HG02885 (cell line): ENCODE measurements at regions not wholly inside any gene's neighbourhood (a gene's known extent, or its start where the extent isn't known, plus 50 kb on each side); places are given as distances from the start of the nearest gene placed in this dataset.

Source experiments
- ATAC-seq: cut with Tn5 transposase; IDR thresholded peaks from one replicate; pipeline ENCODE4 v1.9.1; 2021; ENCODE audit warnings: mild to moderate bottlenecking; ENCODE audit not compliant: unreplicated experiment, poor library complexity

- no peak for ATAC-seq
Measured at GRCh38 chr1:80036690-80037432, 1030.3 kb upstream of the ADGRL4 start.

DNA sequence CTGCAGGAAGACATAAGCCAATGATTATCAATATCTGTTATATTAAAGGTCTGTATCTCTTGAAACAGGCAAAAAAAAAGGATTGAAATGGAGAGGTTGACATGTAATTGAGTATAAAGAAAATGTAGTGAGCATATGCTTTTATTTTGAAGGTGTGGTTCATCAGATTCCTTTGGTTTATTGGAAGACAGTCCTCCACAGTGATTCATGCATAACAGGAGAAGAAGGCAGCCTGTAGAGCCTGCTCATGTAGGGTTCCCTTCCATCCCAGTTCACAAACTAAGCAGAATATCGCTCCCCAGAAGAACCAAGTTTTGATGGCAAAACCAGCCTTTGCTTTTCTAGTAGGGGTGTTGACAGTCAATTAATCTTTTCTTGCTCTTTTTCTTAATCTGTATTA lies 1016.8 kb upstream of the ADGRL4 start:
- no peak for ATAC-seq

DNA sequence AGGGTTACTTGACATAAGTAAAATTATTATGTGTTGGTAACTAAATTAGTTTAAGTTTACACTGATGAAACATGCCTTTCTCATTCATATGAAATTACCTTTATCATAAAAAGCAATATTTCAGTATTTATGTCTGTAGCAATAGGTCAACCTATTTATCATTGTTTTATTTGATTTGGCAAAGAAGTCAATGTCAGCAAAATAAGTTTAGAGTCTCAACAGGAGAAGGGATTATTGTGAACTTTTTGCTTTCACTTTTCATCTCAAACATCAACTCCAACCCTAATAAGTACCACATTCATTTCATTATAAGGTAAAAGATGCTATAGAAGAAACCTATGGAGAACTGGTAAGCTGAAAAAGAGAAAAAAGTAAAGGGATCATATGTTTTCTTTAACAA lies 1015.4 kb upstream of the ADGRL4 start:
- ATAC-seq: no peak

GRCh38 chr1:80018348-80018747 lies 1011.8 kb upstream of the ADGRL4 start:
- no peak for ATAC-seq

GRCh38 chr1:80008934-80009333 lies 1002.4 kb upstream of the ADGRL4 start:
- no peak for ATAC-seq

DNA sequence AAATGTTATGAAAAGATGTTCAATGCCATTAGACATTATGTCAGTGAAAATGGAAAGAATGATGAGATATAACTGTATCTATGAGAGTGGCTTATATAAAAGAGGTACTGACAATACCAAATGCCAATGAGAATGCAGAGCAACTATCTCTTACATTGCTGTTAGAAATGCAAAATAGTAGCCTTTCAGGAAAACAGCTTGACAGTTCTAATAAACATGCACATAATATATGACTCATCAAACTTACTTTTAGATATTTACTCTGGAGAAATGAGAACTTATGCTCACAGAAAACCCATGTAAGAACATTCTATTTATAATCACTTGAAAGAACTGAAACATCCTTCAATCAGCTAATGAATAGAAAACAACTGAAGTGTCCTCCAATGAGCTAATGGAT lies 996.7 kb upstream of the ADGRL4 start:
- no peak for ATAC-seq

GRCh38 chr1:79988401-79988800 lies 981.9 kb upstream of the ADGRL4 start:
- ATAC-seq: no peak

DNA sequence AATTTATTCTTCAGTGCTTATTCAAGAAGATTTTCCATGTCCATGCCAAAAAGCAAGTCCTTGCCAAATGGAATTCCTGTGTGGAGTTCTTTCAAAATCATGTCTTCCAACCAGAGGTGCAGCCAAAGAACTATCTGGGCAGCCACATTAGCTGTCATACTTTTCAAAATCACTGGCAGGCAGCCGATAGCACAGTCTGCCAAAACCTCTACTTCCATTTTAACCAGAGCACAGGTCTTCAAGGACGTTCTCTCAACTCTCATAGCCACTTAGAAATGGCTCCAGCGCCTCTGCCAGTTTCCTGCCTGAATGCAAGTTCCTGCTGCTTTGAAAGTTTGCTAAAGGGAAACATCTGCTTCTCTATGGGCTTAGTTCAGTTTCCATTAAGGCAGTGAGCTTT lies 975.7 kb upstream of the ADGRL4 start:
- ATAC-seq: no peak

DNA sequence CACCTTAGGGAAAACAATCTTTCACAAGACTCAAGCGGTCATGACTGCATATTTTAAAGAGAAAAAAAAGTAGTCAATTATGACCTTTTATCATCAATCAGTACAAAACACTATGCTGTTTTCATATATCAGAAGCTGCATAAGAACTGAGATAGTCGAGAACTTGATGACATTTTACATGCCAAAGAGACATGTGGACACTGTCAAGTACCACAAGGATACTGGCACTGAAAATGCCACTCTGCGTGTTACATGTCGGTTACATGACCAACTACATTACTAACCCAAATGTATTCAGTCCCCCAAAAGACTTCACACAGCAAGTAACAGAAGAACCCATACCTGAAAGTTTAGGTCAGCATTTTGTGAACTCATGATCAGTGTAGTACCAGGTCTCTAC lies 975.0 kb upstream of the ADGRL4 start:
- no peak for ATAC-seq

DNA sequence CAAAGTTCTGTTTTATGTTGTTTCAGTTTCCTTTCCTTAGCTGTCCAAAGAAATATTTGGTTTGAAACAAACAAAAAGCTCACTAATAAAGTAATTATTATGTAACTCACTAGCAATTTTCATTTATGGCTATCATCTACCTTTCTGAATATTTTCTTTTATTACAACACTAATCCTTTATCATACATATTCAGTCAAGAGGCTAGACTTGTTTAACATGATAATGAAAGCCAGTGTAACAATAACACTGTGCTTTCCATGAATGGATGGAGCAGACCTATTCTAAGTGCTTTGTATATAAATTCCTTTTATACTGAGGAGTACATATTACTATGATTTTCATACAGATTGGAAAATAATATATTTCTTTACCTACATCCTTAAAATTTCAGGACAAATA lies 972.8 kb upstream of the ADGRL4 start:
- ATAC-seq: no peak

GRCh38 chr1:79976287-79976686 lies 969.8 kb upstream of the ADGRL4 start:
- ATAC-seq: no peak

DNA sequence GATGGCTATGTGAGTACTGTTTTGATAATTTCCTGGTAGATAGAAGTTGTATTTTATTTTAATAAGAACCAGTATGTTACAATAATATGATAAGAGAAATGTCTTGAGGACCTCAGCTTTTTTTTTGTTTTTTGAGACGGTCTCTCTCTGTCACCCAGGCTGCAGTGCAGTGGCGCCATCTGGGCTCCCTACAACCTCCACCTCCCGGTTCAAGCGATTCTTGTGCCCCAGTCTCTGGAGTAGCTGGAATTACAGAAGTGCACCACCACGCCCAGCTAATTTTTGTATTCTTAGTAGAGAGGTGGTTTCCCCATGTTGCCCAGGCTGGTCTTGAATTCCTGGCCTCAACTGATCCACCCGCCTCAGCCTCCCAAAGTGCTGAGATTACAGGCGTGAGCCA lies 968.1 kb upstream of the ADGRL4 start:
- ATAC-seq: no peak

- ATAC-seq: no peak
Measured at GRCh38 chr1:79969886-79970285, 963.4 kb upstream of the ADGRL4 start.

GRCh38 chr1:79966438-79966837 lies 959.9 kb upstream of the ADGRL4 start:
- no peak for ATAC-seq

DNA sequence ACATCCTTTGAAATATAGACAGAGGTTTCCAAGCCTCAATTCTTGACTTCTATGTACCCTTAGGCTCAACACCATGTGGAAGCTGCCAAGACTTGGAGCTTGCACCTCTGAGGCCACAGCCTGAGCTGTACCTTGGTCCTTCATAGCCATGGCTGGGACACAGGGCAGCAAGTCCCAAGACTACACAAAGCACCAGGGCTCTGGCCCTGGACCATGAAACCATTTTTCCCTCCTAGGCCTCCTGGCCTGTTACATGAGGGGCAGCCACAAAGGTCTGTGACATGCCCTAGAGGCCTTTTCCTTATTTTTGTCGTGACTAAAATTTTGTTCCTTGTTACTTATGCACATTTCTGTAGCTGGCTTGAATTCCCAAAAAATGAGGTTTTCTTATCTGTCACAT lies 953.1 kb upstream of the ADGRL4 start:
- ATAC-seq: no peak

- ATAC-seq: no peak
Measured at GRCh38 chr1:79955966-79956365, 949.4 kb upstream of the ADGRL4 start.

GRCh38 chr1:79950511-79950910 lies 944.0 kb upstream of the ADGRL4 start:
- no peak for ATAC-seq

GRCh38 chr1:79945391-79945790 lies 938.9 kb upstream of the ADGRL4 start:
- ATAC-seq: no peak

DNA sequence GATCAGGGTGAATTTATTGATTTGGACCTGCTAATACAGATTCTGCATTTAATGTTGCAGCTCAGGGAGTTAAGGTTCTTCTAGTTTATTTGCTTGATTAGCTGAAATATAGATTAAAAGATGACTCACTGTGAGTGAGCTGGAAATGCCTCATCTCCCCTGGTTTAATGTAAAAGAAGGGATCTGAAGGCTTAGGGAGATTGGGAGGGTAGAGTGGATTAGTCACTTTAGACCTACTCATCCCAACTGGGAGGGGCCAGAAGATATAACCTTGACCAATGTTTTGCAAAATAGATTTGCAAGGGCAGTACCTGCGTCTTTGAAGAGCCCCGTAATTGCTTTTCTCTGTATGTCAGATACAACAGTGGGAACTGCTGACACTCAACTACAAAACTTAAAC lies 922.8 kb upstream of the ADGRL4 start:
- ATAC-seq: no peak

DNA sequence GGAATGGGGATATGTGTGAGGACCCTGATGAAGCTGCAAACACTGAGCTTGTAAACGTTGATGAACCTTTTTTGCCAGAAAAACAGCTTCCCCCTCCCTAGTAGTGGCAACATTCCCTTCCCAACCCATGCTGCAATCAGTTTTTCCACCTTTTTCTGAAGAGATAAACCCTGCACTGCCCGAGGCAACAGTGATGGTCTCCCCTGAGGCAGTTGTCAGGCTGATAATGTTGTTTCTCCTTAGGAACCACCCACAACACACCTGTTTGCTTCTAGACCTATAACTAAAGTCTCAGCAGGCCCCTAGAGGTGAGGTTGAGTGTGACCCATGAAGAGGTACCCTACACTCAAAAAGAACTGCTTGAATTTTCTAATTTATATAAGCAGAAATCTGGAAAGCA lies 922.4 kb upstream of the ADGRL4 start:
- ATAC-seq: no peak

DNA sequence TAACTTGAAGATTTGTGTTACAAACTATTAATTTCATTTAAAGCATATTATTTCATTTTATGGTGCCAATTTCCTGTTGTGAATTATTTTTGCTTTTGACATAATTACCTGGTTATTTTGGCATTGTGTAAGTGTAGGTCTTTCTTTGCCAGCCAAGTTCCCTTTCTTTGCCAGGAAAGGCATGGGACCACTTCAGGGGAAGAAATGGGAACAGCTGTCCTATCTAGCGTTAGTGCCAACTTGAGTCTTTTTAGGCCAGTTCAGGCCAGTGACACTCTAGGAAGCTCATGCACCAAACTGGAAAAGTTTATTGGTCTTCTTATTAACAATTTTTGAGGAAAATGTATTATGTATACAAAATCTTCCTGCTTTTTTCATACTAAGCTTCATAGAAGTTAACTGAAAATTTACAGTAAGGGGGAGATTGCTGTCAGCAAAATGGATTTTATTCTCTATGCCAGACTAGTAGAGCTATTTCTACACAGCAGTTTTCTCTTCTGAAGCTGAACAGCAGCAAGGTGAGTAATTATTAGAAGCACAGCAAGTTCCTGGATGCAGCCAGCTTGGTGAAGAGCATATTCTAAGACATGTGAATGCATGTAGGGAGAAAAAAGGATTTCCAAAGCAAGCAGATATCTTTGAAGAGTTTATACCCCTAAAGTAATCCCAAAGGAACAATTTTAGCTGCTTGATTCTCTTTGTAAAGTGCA lies 914.6 kb upstream of the ADGRL4 start:
- no peak for ATAC-seq

DNA sequence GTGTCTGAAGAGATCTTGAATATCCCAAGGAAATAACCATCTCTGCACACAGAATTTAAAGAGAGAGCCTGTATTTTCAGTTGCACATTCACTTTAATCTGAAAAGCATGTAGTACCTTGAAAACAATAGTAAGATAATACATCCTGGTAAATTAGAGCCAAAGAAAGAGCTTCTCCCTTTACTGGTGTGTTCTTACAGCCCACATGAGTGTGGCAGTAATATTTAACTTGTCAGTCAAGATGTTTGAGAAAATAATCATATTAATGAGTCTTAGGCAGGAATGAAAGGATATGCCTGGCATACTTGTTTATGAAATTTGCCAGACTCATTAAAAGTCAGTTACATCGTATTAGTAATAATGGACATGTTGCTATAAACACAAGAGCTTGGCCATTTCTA lies 908.4 kb upstream of the ADGRL4 start:
- no peak for ATAC-seq
